A673 (cell line): ENCODE measurements at regions not wholly inside any gene's neighbourhood (a gene's known extent, or its start where the extent isn't known, plus 50 kb on each side); places are given as distances from the start of the nearest gene placed in this dataset.

Experiments
- BruUV-seq: library from RNA; stranded (reverse); fragments of 400-500 nt; replicated peaks from 2 replicates; lab custom pipeline; 2021; lab: Mats Ljungman, UMichigan
- CTCF ChIA-PET: fragments of 300-600 bp; sonication (Branson Sonifier 250); formaldehyde crosslinking; loops from one replicate; lab custom pipeline; 2022; ENCODE audit warnings: antibody characterized with exemption; lab: Charles Lee
- POLR2A ChIA-PET: fragments of 300-600 bp; sonication (Branson Sonifier 250); formaldehyde crosslinking; loops from one replicate; lab custom pipeline; 2022; ENCODE audit warnings: antibody characterized with exemption; ENCODE audit not compliant: low non-redundant PET; lab: Charles Lee
- DNase-seq: peaks from one replicate; pipeline ENCODE4 v3.0.0-alpha.2; 2015; ENCODE audit warnings: low spot score
- H3K27ac ChIP-seq: fragments of 200-600 bp; sonication (generic); 2 replicates; pipeline ENCODE4 v1.5.1; 2016; ENCODE audit warnings: mixed run types, low read depth, mild to moderate bottlenecking, mixed read lengths, antibody characterized with exemption, low read length; ENCODE audit not compliant: poor library complexity, severe bottlenecking
- H3K27me3 ChIP-seq: fragments of 200-600 bp; sonication (generic); replicated peaks from 2 replicates; pipeline ENCODE4 v1.6.1; 2017; ENCODE audit warnings: mixed run types, low read depth, mild to moderate bottlenecking, mixed read lengths, antibody characterized with exemption, low read length; ENCODE audit not compliant: insufficient read depth, poor library complexity
- H3K36me3 ChIP-seq: fragments of 200-600 bp; sonication (generic); 2 replicates; pipeline ENCODE4 v1.6.1; 2016; ENCODE audit warnings: mixed run types, mild to moderate bottlenecking, mixed read lengths, antibody characterized with exemption, low read length; ENCODE audit not compliant: insufficient read depth, poor library complexity, severe bottlenecking
- H3K4me1 ChIP-seq: fragments of 200-600 bp; sonication (generic); 2 replicates; pipeline ENCODE4 v1.6.1; 2017; ENCODE audit warnings: mixed run types, mild to moderate bottlenecking, mixed read lengths, antibody characterized with exemption, low read length; ENCODE audit not compliant: insufficient read depth, poor library complexity, severe bottlenecking
- H3K4me3 ChIP-seq: fragments of 200-600 bp; sonication (generic); 2 replicates; pipeline ENCODE4 v1.5.1; 2016; ENCODE audit warnings: low read depth, mixed run types, mild to moderate bottlenecking, mixed read lengths, low read length; ENCODE audit not compliant: poor library complexity, severe bottlenecking
- H3K9me3 ChIP-seq: fragments of 200-600 bp; sonication (generic); 2 replicates; pipeline ENCODE4 v1.6.1; 2016; ENCODE audit warnings: mixed run types, low read depth, mild to moderate bottlenecking, mixed read lengths, antibody characterized with exemption, low read length; ENCODE audit not compliant: poor library complexity, severe bottlenecking
- CTCF ChIP-seq: fragments of 300-800, 200-600 bp; sonication (generic); conservative IDR thresholded peaks from 2 replicates; pipeline ENCODE4 v1.5.1; 2017; ENCODE audit warnings: low read depth, mild to moderate bottlenecking, antibody characterized with exemption, low read length, moderate library complexity, mixed read lengths
- EZH2 ChIP-seq: fragments of 200-600 bp; sonication (generic); IDR thresholded peaks from 2 replicates; pipeline ENCODE4 v1.6.1; 2017; ENCODE audit warnings: borderline replicate concordance, low read depth, mild to moderate bottlenecking, mixed read lengths, antibody characterized with exemption, low read length; ENCODE audit not compliant: poor library complexity, severe bottlenecking
- intact Hi-C: fragments of 100-400 bp; cut with micrococcal nuclease; formaldehyde crosslinking; loops from one replicate; pipeline ENCODE4 v1.10.0; 2022; ENCODE audit not compliant: unreplicated experiment

GRCh38 chr2:5988120-5988519, 295.9 kb downstream of the SOX11 start:
- no peaks in the 10 kb centered on the region for H3K27me3 ChIP-seq
- H3K4me1 ChIP-seq: no peaks in the 10 kb centered on the region
- no peak for TF ChIP-seq CTCF
- TF ChIP-seq EZH2: no peak
- H3K36me3 ChIP-seq: no peaks in the 10 kb centered on the region
- no peak overlapping the region for H3K4me3 ChIP-seq
- BruUV-seq: no TSS peak
- no peaks in the 10 kb centered on the region for H3K9me3 ChIP-seq
- no peak overlapping the region for H3K27ac ChIP-seq
- intact Hi-C loops: no loop called here
- POLR2A ChIA-PET: no interaction called here
- CTCF ChIA-PET: no interaction called here
- DNase-seq: no peak

GRCh38 chr2:5990086-5990485, 297.9 kb downstream of the SOX11 start:
- Histone ChIP-seq H3K36me3 (no peaks in the 10 kb centered on the region), H3K4me3 (no peak overlapping the region), H3K27me3 (no peaks in the 10 kb centered on the region), H3K4me1 (no peaks in the 10 kb centered on the region), H3K9me3 (no peaks in the 10 kb centered on the region), H3K27ac (no peak overlapping the region)
- TF ChIP-seq CTCF (no peak), EZH2 (no peak)
- POLR2A ChIA-PET: no interaction called here
- intact Hi-C loops: no loop called here
- DNase-seq: no peak
- no TSS peak for BruUV-seq
- CTCF ChIA-PET: no interaction called here

GRCh38 chr2:5991305-5991968, 299.3 kb downstream of the SOX11 start:
- CTCF ChIA-PET: no interaction called here
- H3K4me3 ChIP-seq: no peak overlapping the region
- H3K36me3 ChIP-seq: no peaks in the 10 kb centered on the region
- H3K27ac ChIP-seq: no peak overlapping the region
- H3K4me1 ChIP-seq: no peaks in the 10 kb centered on the region
- TF ChIP-seq CTCF: no peak
- TF ChIP-seq EZH2: no peak
- no TSS peak for BruUV-seq
- no peak for DNase-seq
- intact Hi-C loops: no loop called here
- no peaks in the 10 kb centered on the region for H3K9me3 ChIP-seq
- H3K27me3 ChIP-seq: no peaks in the 10 kb centered on the region
- POLR2A ChIA-PET: no interaction called here
